Neural progenitor cell (in vitro differentiated cells): ENCODE measurements at regions not wholly inside any gene's neighbourhood (a gene's known extent, or its start where the extent isn't known, plus 50 kb on each side); places are given as distances from the start of the nearest gene placed in this dataset.

Source experiments
- DNase-seq: peaks from one replicate; pipeline ENCODE4 v3.0.0-alpha.2; 2016; ENCODE audit warnings: low spot score
- H2AFZ ChIP-seq: fragments of 200-600 bp; sonication (generic); replicated peaks from 2 replicates; pipeline ENCODE4 v1.6.1; 2016; ENCODE audit warnings: antibody characterized with exemption
- H3F3A ChIP-seq: fragments of 200-600 bp; sonication (generic); 2 replicates; pipeline ENCODE4 v1.6.1; 2016; ENCODE audit warnings: antibody characterized with exemption, low read depth
- H3K27ac ChIP-seq: fragments of 200-600 bp; sonication (generic); 2 replicates; pipeline ENCODE4 v1.5.1; 2016; ENCODE audit warnings: mild to moderate bottlenecking
- H3K27me3 ChIP-seq: fragments of 200-600 bp; sonication (generic); 2 replicates; pipeline ENCODE4 v1.6.1; 2016; ENCODE audit warnings: mild to moderate bottlenecking, moderate library complexity
- H3K36me3 ChIP-seq: fragments of 200-600 bp; sonication (generic); 2 replicates; pipeline ENCODE4 v1.5.1; 2016
- H3K4me1 ChIP-seq: fragments of 200-600 bp; sonication (generic); 2 replicates; pipeline ENCODE4 v1.6.1; 2016; ENCODE audit warnings: mixed run types
- H3K4me2 ChIP-seq: fragments of 200-600 bp; sonication (generic); 2 replicates; pipeline ENCODE4 v1.6.1; 2016
- H3K4me3 ChIP-seq: fragments of 200-600 bp; sonication (generic); 2 replicates; pipeline ENCODE4 v1.5.1; 2016
- H3K79me2 ChIP-seq: fragments of 200-600 bp; sonication (generic); 2 replicates; pipeline ENCODE4 v1.6.1; 2016; ENCODE audit warnings: low read depth
- H3K9ac ChIP-seq: fragments of 200-600 bp; sonication (generic); 2 replicates; pipeline ENCODE4 v1.6.1; 2016
- H3K9me3 ChIP-seq: fragments of 200-600 bp; sonication (generic); 2 replicates; pipeline ENCODE4 v1.5.1; 2016; ENCODE audit warnings: low read depth
- H4K20me1 ChIP-seq: fragments of 200-600 bp; sonication (generic); 2 replicates; pipeline ENCODE4 v1.6.1; 2016; ENCODE audit warnings: low read depth
- H3K27ac Mint-ChIP-seq: 3 replicates; pipeline ENCODE4 v1.8.0; 2021; ENCODE audit warnings: mixed read lengths
- H3K27me3 Mint-ChIP-seq: 2 replicates; pipeline ENCODE4 v1.8.0; 2022; ENCODE audit warnings: low read depth, mild to moderate bottlenecking, inconsistent platforms, moderate library complexity, mixed read lengths; ENCODE audit not compliant: insufficient read depth
- H3K36me3 Mint-ChIP-seq: 3 replicates; pipeline ENCODE4 v1.8.0; 2021; ENCODE audit warnings: mixed read lengths
- H3K4me1 Mint-ChIP-seq: 3 replicates; pipeline ENCODE4 v1.8.0; 2021; ENCODE audit warnings: mixed read lengths
- H3K4me3 Mint-ChIP-seq: 3 replicates; pipeline ENCODE4 v1.8.0; 2021; ENCODE audit warnings: mild to moderate bottlenecking, moderate library complexity, mixed read lengths
- H3K9me3 Mint-ChIP-seq: 3 replicates; pipeline ENCODE4 v1.8.0; 2020; ENCODE audit warnings: mixed read lengths
- CTCF ChIP-seq: fragments of 200-600 bp; sonication (generic); IDR thresholded peaks from 2 replicates; pipeline ENCODE4 v1.5.1; 2017; ENCODE audit warnings: antibody characterized with exemption, mild to moderate bottlenecking
- EZH2 ChIP-seq: fragments of 200-600 bp; sonication (generic); IDR thresholded peaks from 2 replicates; pipeline ENCODE4 v1.6.1; 2017; ENCODE audit warnings: antibody characterized with exemption, mild to moderate bottlenecking, moderate library complexity
- EZH2phosphoT487 ChIP-seq: fragments of 200-600 bp; sonication (generic); IDR thresholded peaks from 2 replicates; pipeline ENCODE4 v1.6.1; 2017; ENCODE audit warnings: antibody characterized with exemption

GRCh38 chr20:62527781-62528180 is 52.0 kb upstream of the GATA5 start:
- Histone ChIP-seq H3K9me3 (no peaks in the 10 kb centered on the region), H3K27me3 (no peaks in the 10 kb centered on the region), H3K4me3 (no peak overlapping the region), H3K4me2 (no peak overlapping the region), H4K20me1 (no peaks in the 10 kb centered on the region), H3K9ac (no peak overlapping the region), H3K27ac (no peak overlapping the region), H3F3A (peaks cover 8% of the 10 kb centered on the region), H3K79me2 (no peaks in the 10 kb centered on the region), H3K36me3 (no peaks in the 10 kb centered on the region), H3K4me1 (peaks cover 17% of the 10 kb centered on the region), H2AFZ (no peak overlapping the region)
- DNase-seq, result no peak
- TF ChIP-seq CTCF (no peak), EZH2phosphoT487 (no peak), EZH2 (no peak)
- Mint-ChIP-seq H3K27ac (no peak overlapping the region), H3K4me1 (peaks cover 37% of the 10 kb centered on the region), H3K36me3 (no peaks in the 10 kb centered on the region), H3K4me3 (no peak overlapping the region), H3K9me3 (peaks cover 2% of the 10 kb centered on the region), H3K27me3 (peaks cover 8% of the 10 kb centered on the region)

- Mint-ChIP-seq H3K27ac (peak overlapping the region; percentile 89), H3K4me3 (no peak overlapping the region), H3K4me1 (peaks cover 28% of the 10 kb centered on the region), H3K9me3 (peaks cover 2% of the 10 kb centered on the region), H3K27me3 (peaks cover 8% of the 10 kb centered on the region), H3K36me3 (no peaks in the 10 kb centered on the region)
- Histone ChIP-seq H3K4me2 (no peak overlapping the region), H2AFZ (no peak overlapping the region), H3K36me3 (no peaks in the 10 kb centered on the region), H3K27me3 (no peaks in the 10 kb centered on the region), H3K27ac (no peak overlapping the region), H3K4me1 (peaks cover 10% of the 10 kb centered on the region), H3K9ac (no peak overlapping the region), H3F3A (peaks cover 8% of the 10 kb centered on the region), H4K20me1 (no peaks in the 10 kb centered on the region), H3K4me3 (no peak overlapping the region), H3K9me3 (no peaks in the 10 kb centered on the region), H3K79me2 (no peaks in the 10 kb centered on the region)
- TF ChIP-seq EZH2phosphoT487 (no peak), CTCF (no peak), EZH2 (no peak)
- no peak for DNase-seq
Measured at GRCh38 chr20:62528983-62529891, 53.4 kb upstream of the GATA5 start.

DNA sequence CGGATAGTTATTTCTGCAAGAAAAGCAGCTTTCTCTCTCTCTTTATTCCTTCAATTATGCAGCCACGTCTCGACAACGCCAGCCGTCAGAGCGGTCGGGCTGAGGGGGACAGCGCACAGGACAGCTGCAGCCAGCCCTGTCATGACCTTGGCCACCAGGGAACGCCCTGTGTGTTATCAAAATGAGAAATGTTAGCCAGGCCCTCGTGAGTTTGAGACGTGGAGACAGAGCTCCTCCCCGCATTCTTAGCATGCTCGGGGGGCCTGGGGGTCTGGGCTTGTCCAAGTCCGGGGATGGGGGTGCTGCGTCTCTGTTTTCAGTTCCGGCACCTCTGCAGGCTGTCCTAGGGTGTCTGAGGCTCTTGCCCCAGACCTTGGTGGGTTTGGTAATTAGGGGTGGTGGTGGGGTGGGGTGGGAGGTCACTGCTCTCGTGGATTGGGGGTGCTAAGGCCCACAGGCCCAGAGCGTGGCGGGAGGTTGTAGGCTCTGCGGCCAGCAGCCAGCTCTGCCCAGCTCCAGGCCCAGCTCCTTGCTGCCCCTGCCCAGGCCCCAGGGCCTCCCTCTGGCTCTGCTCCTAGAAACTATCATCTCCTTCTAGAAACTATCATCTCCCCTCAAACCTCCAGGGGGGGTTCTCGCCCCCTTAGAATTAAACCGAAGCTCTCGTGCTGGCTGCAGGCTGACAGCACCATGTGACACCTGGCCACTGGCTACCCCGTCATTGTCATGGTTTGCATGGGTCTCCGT is 54.3 kb upstream of the GATA5 start:
- TF ChIP-seq EZH2phosphoT487 (no peak), EZH2 (no peak), CTCF (no peak)
- Histone ChIP-seq H2AFZ (no peak overlapping the region), H3K27me3 (no peaks in the 10 kb centered on the region), H3K79me2 (no peaks in the 10 kb centered on the region), H3K36me3 (no peaks in the 10 kb centered on the region), H3K27ac (no peak overlapping the region), H3F3A (no peaks in the 10 kb centered on the region), H4K20me1 (no peaks in the 10 kb centered on the region), H3K4me3 (no peak overlapping the region), H3K9me3 (no peaks in the 10 kb centered on the region), H3K4me1 (peaks cover 1% of the 10 kb centered on the region), H3K4me2 (no peak overlapping the region), H3K9ac (no peak overlapping the region)
- Mint-ChIP-seq H3K4me1 (peaks cover 23% of the 10 kb centered on the region), H3K9me3 (peaks cover 2% of the 10 kb centered on the region), H3K36me3 (no peaks in the 10 kb centered on the region), H3K27ac (peak overlapping the region; percentile 89), H3K4me3 (no peak overlapping the region), H3K27me3 (peaks cover 8% of the 10 kb centered on the region)
- DNase-seq, result no peak
